Retinal pigment epithelial cell (primary cell): ENCODE measurements at regions not wholly inside any gene's neighbourhood (a gene's known extent, or its start where the extent isn't known, plus 50 kb on each side); places are given as distances from the start of the nearest gene placed in this dataset.

Experiments used
- DNase-seq: peaks from one replicate; pipeline ENCODE4 v3.0.0-alpha.2; 2010; ENCODE audit warnings: low read depth
- H3K4me3 ChIP-seq: 2 replicates; pipeline ENCODE4 v1.5.1; 2011; ENCODE audit warnings: mild to moderate bottlenecking, low read length, control low read depth, moderate library complexity
- CTCF ChIP-seq: conservative IDR thresholded peaks from 2 replicates; pipeline ENCODE4 v1.5.1; 2011; ENCODE audit warnings: low read depth, low read length, control low read depth, inconsistent platforms

GRCh38 chr3:94564247-94564646 is 501.4 kb downstream of the NSUN3 start:
- no peak for TF ChIP-seq CTCF
- H3K4me3 ChIP-seq: no peak overlapping the region
- no peak for DNase-seq

DNA sequence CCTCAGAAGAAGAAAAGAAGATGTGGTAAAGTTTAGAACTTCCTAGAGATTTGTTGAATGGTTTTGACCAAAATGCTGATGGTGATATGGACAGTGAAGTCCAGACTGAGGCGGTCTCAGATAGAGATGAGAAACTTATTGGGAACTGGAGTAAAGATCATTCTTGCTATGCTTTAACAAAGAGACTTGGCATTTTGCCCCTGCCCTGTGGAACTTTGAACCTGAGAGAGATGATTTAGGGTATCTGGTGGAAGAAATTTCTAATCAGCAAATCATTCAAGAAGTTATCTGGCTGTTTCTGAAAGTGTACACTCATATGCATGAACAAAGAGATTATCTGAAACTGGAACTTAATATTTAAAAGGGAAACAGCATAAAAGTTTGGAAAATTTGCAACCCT is 505.2 kb downstream of the NSUN3 start:
- no peak overlapping the region for H3K4me3 ChIP-seq
- TF ChIP-seq CTCF: no peak
- no peak for DNase-seq

GRCh38 chr3:94573337-94573736 is 510.5 kb downstream of the NSUN3 start:
- no peak for TF ChIP-seq CTCF

DNA sequence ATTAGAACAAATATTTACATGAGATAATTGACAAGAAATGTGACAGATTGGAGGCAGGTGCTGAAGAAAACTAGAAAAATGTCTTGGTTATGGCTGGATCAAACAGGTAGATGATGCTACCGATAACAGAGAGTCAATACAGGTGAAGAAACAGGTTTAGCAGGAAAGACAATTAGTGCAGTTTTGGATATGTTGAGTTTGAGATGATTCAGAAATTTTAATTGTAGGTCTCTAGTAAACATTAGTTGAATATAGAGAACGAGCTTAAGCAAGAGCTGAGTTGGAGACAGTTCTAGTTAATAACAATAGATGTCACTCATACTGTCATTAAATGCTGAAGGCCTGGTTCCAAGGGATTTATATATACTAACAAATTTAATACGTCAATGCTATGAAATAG is 524.4 kb downstream of the NSUN3 start:
- DNase-seq: no peak
- no peak for TF ChIP-seq CTCF

More at GRCh38 chr3:94573337-94573736, 510.5 kb downstream of the NSUN3 start:
- DNase-seq: no peak
- H3K4me3 ChIP-seq: no peak overlapping the region

GRCh38 chr3:94593526-94594150 is 530.8 kb downstream of the NSUN3 start:
- TF ChIP-seq CTCF: no peak
- no peak overlapping the region for H3K4me3 ChIP-seq
- DNase-seq: no peak

More for the DNA sequence above, 524.4 kb downstream of the NSUN3 start:
- no peak overlapping the region for H3K4me3 ChIP-seq

DNA sequence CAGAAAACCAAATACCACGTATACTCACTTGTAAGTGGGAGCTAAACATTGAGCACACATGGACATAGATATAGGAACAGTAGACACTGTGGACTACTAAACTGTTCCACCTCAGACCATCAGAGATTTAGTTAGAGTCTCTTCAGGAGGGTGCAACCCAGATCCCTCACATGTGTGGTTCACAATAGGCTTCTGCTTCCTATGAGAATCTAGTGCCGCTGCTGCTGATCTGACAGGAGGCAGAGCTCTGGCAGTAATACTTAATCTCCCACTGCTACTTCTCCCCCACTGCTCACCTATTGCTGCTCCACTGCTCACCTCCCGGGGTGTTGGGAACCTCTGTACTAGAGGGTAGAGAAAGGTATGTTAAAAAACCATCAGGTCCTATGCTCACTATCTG is 533.3 kb downstream of the NSUN3 start:
- no peak overlapping the region for H3K4me3 ChIP-seq
- DNase-seq: no peak
- TF ChIP-seq CTCF: no peak

- DNase-seq: no peak
- no peak for TF ChIP-seq CTCF
- no peak overlapping the region for H3K4me3 ChIP-seq
Observed at GRCh38 chr3:94596887-94597566, 534.2 kb downstream of the NSUN3 start.
